ENCODE measurements at regions not wholly inside any gene's neighbourhood (a gene's known extent, or its start where the extent isn't known, plus 50 kb on each side); places are given as distances from the start of the nearest gene placed in this dataset.

DNA sequence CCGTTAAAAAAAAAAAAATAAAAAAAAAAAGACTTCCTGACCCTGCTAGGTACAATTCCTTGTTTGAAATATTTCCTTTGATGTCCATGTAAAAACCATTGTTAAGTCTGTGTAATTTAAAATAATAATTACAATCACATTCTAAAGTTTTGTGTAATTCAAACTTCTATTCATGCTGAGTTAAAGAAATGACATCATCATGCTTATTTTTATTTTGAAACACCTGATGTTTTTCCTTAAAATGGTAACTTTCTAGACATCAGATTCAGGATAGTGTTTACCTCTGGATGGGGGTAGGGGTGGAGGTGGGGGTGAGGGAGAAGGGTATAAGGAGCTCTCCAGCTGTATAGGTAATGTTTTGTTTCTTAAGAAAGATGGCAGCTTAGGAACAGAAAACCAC is 92.8 kb downstream of the ADCYAP1 start:
- TF ChIP-seq ELF4 (IDR thresholded peaks at IDR 0.05) (no peak), FOXK2 (IDR thresholded peaks at IDR 0.05) (no peak), TARDBP (IDR thresholded peaks at IDR 0.05) (no peak), BHLHE40 (IDR thresholded peaks at IDR 0.05; ENCODE audit: borderline replicate concordance) (no peak), ZNF384 (IDR thresholded peaks at IDR 0.05) (no peak), CTBP1 (IDR thresholded peaks at IDR 0.05; ENCODE audit: borderline replicate concordance) (no peak), SP1 (IDR thresholded peaks at IDR 0.05) (no peak), NFRKB (IDR thresholded peaks at IDR 0.05) (no peak), FOXM1 (IDR thresholded peaks at IDR 0.05; ENCODE audit: borderline replicate concordance) (no peak)
- TF ChIP-seq, protein P1, sequence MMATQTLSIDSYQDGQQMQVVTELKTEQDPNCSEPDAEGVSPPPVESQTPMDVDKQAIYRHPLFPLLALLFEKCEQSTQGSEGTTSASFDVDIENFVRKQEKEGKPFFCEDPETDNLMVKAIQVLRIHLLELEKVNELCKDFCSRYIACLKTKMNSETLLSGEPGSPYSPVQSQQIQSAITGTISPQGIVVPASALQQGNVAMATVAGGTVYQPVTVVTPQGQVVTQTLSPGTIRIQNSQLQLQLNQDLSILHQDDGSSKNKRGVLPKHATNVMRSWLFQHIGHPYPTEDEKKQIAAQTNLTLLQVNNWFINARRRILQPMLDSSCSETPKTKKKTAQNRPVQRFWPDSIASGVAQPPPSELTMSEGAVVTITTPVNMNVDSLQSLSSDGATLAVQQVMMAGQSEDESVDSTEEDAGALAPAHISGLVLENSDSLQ (IDR thresholded peaks at IDR 0.05): no peak

All from HEK293T (cell line).